ENCODE measurements at regions not wholly inside any gene's neighbourhood (a gene's known extent, or its start where the extent isn't known, plus 50 kb on each side); places are given as distances from the start of the nearest gene placed in this dataset.

DNA sequence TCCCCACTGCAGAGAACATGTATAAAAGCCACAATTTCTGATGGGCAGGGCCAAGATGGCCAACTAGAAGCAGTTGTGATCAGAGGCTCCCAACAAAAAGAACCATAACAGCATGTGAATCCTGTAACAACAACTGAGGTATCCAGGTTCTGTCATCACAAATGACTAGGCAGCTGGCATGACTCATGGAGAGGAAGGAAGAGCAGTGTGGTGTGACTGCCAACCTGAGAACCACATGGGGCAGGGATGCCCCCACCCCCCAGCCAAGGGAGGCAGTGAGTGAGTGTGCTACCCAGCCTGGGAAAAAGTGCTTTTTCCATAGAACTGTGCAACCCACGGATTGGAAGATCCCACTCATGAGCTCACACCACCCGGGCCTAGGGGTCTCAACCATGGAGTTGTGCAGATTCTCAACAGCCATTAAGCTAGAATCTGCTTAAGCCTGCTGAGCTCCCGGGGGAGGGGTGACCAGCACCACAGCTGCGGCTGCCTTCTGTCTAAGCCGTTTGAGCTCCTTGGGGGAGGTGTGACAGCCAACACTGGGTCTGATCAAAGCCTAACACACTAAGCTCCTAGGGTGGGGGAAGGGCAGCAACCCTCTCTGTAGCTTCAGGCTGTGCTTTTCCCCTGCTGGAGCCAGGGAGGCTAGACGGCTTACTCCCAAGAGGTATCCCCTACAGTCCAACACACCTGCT lies 80.1 kb upstream of the DMAC1 start:
- ChIA-PET CTCF (interaction anchor here (0.6 to 1.6 kb wide), 2 partner anchors 25 to 100 kb away, joined by 3 to 4 read pairs; no protein-coding TSS in a partner anchor), POLR2A (interaction anchor here (0.5 to 1.0 kb wide), 2 partner anchors 14 to 97 kb away, joined by 3 to 5 read pairs; no protein-coding TSS in a partner anchor)
- DNase-seq (peak; percentile 65), ATAC-seq (peak; percentile 81)
- H3K27me3 Mint-ChIP-seq (ENCODE audit: low read depth): no peaks in the 10 kb centered on the region
- H3K9me3 Mint-ChIP-seq (ENCODE audit: insufficient read depth): peaks cover 16% of the 10 kb centered on the region
- peaks cover 16% of the 10 kb centered on the region for H3K4me1 Mint-ChIP-seq (ENCODE audit: low read depth)
- no peak overlapping the region for H3K4me3 Mint-ChIP-seq
- H3K27ac Mint-ChIP-seq: peak overlapping the region; percentile 54
- peaks cover 6% of the 10 kb centered on the region for H3K36me3 Mint-ChIP-seq (ENCODE audit: low read depth)

DNA sequence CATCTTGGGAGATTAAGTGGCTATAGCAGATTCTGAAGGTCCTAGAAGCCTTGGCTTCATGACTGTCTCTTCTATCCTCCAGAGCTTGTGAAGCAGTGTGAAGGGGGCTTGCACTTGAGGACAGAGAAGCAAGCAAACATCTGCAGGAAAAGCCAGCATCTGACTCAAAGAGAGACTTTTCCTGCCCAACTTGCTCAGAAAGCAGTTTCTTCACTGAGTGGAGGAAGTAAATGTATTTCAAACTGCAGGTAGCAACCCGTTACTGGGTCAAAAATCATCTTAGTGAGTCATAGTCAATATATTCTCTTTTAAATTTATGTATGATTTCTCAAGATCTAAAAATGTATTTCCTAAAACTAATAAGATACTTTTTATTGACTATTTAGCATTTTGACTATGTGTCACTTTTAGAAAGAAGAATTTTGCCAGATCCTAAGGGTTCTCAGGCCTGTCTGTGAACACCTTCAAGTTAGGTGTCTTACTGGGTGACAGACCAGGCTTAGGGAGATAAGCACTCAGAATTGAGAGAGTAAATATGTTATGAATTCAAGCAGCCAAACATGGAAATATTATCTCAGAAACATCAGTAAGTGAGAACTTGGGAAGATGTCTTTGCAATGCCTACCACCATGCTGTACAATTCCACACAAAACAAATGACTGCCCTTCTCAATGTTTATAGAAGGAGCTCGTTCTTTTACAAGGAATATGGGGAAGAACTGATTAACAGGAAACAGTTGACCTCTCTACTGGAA lies 72.6 kb upstream of the DMAC1 start:
- no peak overlapping the region for H3K4me3 Mint-ChIP-seq
- ChIA-PET CTCF (interaction anchor here (0.7 kb wide), 1 partner anchor 74 kb away, joined by 3 read pairs; no protein-coding TSS in a partner anchor), POLR2A (no interaction called here)
- H3K4me1 Mint-ChIP-seq (ENCODE audit: low read depth): peaks cover 6% of the 10 kb centered on the region
- H3K27me3 Mint-ChIP-seq (ENCODE audit: low read depth): no peaks in the 10 kb centered on the region
- no peak overlapping the region for H3K27ac Mint-ChIP-seq
- no peaks in the 10 kb centered on the region for H3K36me3 Mint-ChIP-seq (ENCODE audit: low read depth)
- DNase-seq (no peak), ATAC-seq (no peak)
- H3K9me3 Mint-ChIP-seq (ENCODE audit: insufficient read depth): peaks cover 4% of the 10 kb centered on the region

- no peak overlapping the region for H3K4me3 Mint-ChIP-seq
- DNase-seq: no peak
- no peaks in the 10 kb centered on the region for H3K9me3 Mint-ChIP-seq (ENCODE audit: insufficient read depth)
- no peaks in the 10 kb centered on the region for H3K27me3 Mint-ChIP-seq (ENCODE audit: low read depth)
- no peak overlapping the region for H3K27ac Mint-ChIP-seq
- POLR2A ChIA-PET: no interaction called here
- CTCF ChIA-PET: no interaction called here
- no peak for ATAC-seq
- no peaks in the 10 kb centered on the region for H3K36me3 Mint-ChIP-seq (ENCODE audit: low read depth)
- H3K4me1 Mint-ChIP-seq (ENCODE audit: low read depth): peaks cover 6% of the 10 kb centered on the region
These were observed 69.8 kb upstream of the DMAC1 start for GRCh38 chr9:7869340-7869739.

DNA sequence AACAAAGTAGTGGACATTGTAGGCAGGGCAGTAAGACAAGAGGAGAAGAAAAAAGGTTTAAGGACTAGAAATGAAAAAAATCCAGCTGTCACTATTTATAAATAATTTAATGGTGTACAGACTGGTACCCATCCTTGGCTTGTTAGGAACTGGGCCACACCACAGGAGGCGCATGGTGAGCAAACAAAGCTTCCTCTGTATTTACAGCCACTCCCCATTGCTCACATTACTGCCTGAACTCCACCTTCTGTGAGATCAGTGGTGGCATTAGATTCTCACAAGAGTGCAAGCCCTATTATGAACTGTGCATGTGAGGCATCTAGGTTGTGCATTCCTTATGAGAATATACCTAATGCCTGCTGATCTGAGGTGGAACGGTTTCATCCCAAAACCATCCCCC lies 62.6 kb upstream of the DMAC1 start:
- CTCF ChIA-PET: no interaction called here
- H3K27ac Mint-ChIP-seq: no peak overlapping the region
- no peaks in the 10 kb centered on the region for H3K4me1 Mint-ChIP-seq (ENCODE audit: low read depth)
- POLR2A ChIA-PET: no interaction called here
- ATAC-seq: no peak
- H3K36me3 Mint-ChIP-seq (ENCODE audit: low read depth): no peaks in the 10 kb centered on the region
- no peaks in the 10 kb centered on the region for H3K9me3 Mint-ChIP-seq (ENCODE audit: insufficient read depth)
- H3K27me3 Mint-ChIP-seq (ENCODE audit: low read depth): no peaks in the 10 kb centered on the region
- no peak overlapping the region for H3K4me3 Mint-ChIP-seq
- DNase-seq: no peak

DNA sequence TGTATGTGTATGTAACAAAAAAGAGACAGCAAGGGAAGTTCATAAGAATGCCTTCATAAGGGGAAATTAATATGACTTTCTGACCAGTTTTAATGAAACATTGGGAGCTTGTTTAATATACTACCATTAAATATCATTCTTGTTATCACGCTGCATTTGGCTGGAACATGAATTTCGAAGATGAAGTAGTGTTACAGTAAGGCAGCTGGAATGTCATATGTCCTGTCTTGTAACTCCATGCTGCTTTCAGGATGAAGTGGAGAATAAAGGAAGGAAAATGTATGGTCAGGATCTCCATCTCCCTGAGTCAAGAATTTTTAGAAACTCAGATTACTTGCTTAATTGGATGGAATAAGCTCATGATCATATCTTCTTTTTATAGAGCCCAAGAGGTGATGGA lies 61.5 kb upstream of the DMAC1 start:
- ChIA-PET CTCF (no interaction called here), POLR2A (no interaction called here)
- H3K4me3 Mint-ChIP-seq: no peak overlapping the region
- no peaks in the 10 kb centered on the region for H3K36me3 Mint-ChIP-seq (ENCODE audit: low read depth)
- H3K4me1 Mint-ChIP-seq (ENCODE audit: low read depth): no peaks in the 10 kb centered on the region
- DNase-seq (no peak), ATAC-seq (no peak)
- no peak overlapping the region for H3K27ac Mint-ChIP-seq
- no peaks in the 10 kb centered on the region for H3K9me3 Mint-ChIP-seq (ENCODE audit: insufficient read depth)
- H3K27me3 Mint-ChIP-seq (ENCODE audit: low read depth): no peaks in the 10 kb centered on the region

GRCh38 chr9:7860335-7860709 lies 60.7 kb upstream of the DMAC1 start:
- DNase-seq: no peak
- no peak overlapping the region for H3K4me3 Mint-ChIP-seq
- CTCF ChIA-PET: no interaction called here
- H3K9me3 Mint-ChIP-seq (ENCODE audit: insufficient read depth): no peaks in the 10 kb centered on the region
- no peaks in the 10 kb centered on the region for H3K4me1 Mint-ChIP-seq (ENCODE audit: low read depth)
- H3K36me3 Mint-ChIP-seq (ENCODE audit: low read depth): no peaks in the 10 kb centered on the region
- no peak for ATAC-seq
- no peaks in the 10 kb centered on the region for H3K27me3 Mint-ChIP-seq (ENCODE audit: low read depth)
- POLR2A ChIA-PET: no interaction called here
- no peak overlapping the region for H3K27ac Mint-ChIP-seq

GRCh38 chr9:7859701-7860334 lies 60.2 kb upstream of the DMAC1 start:
- H3K4me1 Mint-ChIP-seq (ENCODE audit: low read depth): no peaks in the 10 kb centered on the region

GRCh38 chr9:7858166-7858565 lies 58.6 kb upstream of the DMAC1 start:
- no peaks in the 10 kb centered on the region for H3K9me3 Mint-ChIP-seq (ENCODE audit: insufficient read depth)
- POLR2A ChIA-PET: no interaction called here
- H3K27ac Mint-ChIP-seq: no peak overlapping the region
- H3K4me3 Mint-ChIP-seq: no peak overlapping the region
- H3K36me3 Mint-ChIP-seq (ENCODE audit: low read depth): no peaks in the 10 kb centered on the region
- CTCF ChIA-PET: no interaction called here
- no peaks in the 10 kb centered on the region for H3K27me3 Mint-ChIP-seq (ENCODE audit: low read depth)
- DNase-seq (no peak), ATAC-seq (no peak)
- H3K4me1 Mint-ChIP-seq (ENCODE audit: low read depth): no peaks in the 10 kb centered on the region

More at GRCh38 chr9:7859701-7860334, 60.2 kb upstream of the DMAC1 start:
- Mint-ChIP-seq H3K27me3 (ENCODE audit: low read depth) (no peaks in the 10 kb centered on the region), H3K4me3 (no peak overlapping the region), H3K9me3 (ENCODE audit: insufficient read depth) (no peaks in the 10 kb centered on the region), H3K27ac (no peak overlapping the region), H3K36me3 (ENCODE audit: low read depth) (no peaks in the 10 kb centered on the region)
- ChIA-PET POLR2A (interaction anchor here (0.9 kb wide), 1 partner anchor 29 kb away, joined by 3 read pairs; no protein-coding TSS in a partner anchor), CTCF (no interaction called here)
- no peak for ATAC-seq
- DNase-seq: no peak

DNA sequence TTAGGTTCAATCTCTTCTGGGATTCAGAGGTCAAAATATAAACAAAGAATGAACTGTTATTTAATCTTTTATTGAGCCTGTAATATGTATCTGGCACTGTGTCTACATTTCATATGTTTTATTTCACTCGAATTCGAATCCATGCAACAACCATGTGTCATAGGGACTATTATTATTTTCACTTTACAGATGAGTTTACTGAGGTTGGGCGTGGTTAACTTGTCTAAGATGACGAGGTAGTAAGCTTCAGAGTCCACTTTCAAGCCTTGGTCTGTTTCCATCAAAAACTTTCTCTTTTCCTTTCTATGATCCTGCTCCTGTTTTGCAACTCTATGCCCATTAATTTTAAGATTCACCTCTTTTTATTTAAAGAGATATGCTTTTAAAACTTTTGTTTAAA lies 55.2 kb upstream of the DMAC1 start:
- ATAC-seq (no peak), DNase-seq (no peak)
- Mint-ChIP-seq H3K4me3 (no peak overlapping the region), H3K36me3 (ENCODE audit: low read depth) (no peaks in the 10 kb centered on the region), H3K9me3 (ENCODE audit: insufficient read depth) (no peaks in the 10 kb centered on the region), H3K27ac (no peak overlapping the region), H3K4me1 (ENCODE audit: low read depth) (no peaks in the 10 kb centered on the region), H3K27me3 (ENCODE audit: low read depth) (no peaks in the 10 kb centered on the region)
- ChIA-PET CTCF (no interaction called here), POLR2A (no interaction called here)

All from activated CD8-positive, alpha-beta T cell treated with anti-CD3 and anti-CD28 coated beads, Interleukin-2, amount 10 ng/mL, durations not matched to agents 7 days and 5 days (primary cell).